ENCODE measurements at regions not wholly inside any gene's neighbourhood (a gene's known extent, or its start where the extent isn't known, plus 50 kb on each side); places are given as distances from the start of the nearest gene placed in this dataset.
"Not testable (repeated sequence)": the region's sequence is repeated elsewhere in the genome, so short reads cannot be mapped to it uniquely, and the experiment has no call there.

DNA sequence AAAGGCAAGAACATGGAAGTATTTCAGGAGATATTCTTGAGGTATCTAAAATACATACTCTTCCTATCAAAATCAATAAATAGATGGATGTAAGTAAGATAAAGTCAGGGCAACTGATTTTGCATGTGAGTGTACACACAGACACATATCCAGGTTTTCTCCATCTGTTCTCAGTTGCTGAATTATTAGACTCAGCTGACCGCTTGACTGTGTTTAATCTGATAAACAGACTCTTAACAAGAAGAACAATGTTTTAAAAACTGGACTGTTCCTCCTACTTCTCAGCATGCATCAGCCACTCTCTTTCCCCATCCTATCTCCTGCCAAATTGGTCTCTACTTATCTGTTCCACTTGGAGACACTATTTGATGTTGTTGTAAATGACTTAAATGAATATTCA lies 73.5 kb downstream of the GOLGA8G start:
- DNase-seq: no peak
- intact Hi-C loops (cut with micrococcal nuclease): no loop called here
- H3K27ac ChIP-seq (replicated peaks): no peak overlapping the region
- no peak overlapping the region for H3K4me3 ChIP-seq
- H3K4me1 ChIP-seq: no peaks in the 10 kb centered on the region
- no peaks in the 10 kb centered on the region for H3K36me3 ChIP-seq
- no peaks in the 10 kb centered on the region for H3K9me3 ChIP-seq (replicated peaks)
- TF ChIP-seq, protein P1, sequence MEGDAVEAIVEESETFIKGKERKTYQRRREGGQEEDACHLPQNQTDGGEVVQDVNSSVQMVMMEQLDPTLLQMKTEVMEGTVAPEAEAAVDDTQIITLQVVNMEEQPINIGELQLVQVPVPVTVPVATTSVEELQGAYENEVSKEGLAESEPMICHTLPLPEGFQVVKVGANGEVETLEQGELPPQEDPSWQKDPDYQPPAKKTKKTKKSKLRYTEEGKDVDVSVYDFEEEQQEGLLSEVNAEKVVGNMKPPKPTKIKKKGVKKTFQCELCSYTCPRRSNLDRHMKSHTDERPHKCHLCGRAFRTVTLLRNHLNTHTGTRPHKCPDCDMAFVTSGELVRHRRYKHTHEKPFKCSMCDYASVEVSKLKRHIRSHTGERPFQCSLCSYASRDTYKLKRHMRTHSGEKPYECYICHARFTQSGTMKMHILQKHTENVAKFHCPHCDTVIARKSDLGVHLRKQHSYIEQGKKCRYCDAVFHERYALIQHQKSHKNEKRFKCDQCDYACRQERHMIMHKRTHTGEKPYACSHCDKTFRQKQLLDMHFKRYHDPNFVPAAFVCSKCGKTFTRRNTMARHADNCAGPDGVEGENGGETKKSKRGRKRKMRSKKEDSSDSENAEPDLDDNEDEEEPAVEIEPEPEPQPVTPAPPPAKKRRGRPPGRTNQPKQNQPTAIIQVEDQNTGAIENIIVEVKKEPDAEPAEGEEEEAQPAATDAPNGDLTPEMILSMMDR (IDR thresholded peaks at IDR 0.05; ENCODE audit: borderline replicate concordance): no peak
- peaks cover 29% of the 10 kb centered on the region for H3K27me3 ChIP-seq (ENCODE audit: low read depth)

DNA sequence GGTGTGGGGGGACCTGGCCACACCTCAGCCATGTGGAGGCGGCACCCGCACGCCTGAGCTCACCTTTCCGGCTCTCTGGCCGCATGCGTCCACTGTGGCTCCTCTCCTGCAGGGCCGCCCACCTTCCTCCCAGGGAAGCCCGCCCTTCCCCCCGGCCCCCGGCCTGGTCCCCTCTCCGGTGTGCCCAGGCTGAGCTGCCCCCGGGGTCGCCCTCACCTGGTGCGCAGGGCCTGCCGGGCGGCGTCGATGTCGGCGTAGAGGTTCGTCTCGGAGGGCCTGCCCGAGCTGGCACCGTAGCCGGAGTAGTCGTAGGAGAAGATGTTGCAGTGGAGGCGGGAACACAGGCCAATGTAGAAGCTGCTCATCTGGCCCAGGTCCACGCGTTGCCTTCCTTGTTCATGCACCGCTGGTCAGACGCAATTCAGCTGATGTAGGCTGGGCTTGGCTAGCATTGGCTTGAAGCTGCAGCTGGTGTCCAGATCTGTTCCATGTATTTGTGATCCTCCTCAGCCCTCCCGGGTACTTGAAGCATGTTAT lies 75.3 kb downstream of the GOLGA8G start:
- H3K4me3 ChIP-seq; H3K4me1 ChIP-seq; intact Hi-C loops (cut with micrococcal nuclease); H3K27ac ChIP-seq (replicated peaks); H3K9me3 ChIP-seq (replicated peaks); H3K36me3 ChIP-seq; DNase-seq: not testable (repeated sequence)
- peaks cover 29% of the 10 kb centered on the region for H3K27me3 ChIP-seq (ENCODE audit: low read depth)

DNA sequence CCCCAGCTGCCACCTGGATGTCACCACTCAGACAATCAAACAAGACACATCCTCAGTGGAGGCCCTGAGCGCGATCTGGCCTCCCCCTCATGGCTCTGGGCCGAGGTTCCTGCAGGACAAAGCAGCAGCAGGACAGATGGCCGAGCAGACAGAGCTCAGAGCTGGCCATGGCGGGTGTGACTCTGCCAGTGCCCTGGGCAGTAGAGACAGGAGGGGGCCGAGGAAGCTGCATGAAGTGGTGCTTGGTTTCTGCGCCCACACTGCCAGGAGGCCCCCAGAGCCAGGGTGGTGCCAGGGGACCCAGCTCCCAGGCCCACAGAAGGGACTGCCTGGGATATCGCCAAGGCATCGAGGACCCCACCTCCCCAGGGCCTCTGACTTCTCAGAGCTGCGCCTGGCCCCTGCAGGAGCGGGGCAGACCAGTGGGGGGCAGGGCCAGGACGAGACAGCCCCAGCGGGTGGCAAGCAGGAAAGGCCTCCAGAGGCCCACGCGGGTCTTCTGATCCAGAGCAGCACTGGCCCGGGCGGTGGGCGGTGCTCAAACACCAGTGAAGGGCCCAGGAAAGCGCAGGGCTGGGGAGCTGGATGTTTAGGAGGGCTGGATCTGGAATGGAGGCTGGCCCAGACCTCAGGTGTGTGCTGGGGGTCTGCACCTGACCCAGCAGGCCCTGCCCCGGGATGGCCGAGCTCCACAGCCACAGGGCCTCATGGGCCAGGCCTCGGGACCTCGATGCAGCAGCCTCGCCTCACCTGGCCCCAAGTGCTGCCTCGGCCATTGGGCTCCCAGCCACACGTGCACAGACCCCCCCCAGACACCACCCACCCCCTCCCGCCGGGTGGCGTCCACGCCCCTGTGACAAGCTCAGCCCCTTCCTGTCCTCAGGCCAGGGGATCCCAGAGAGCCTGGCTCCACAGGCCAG lies 76.0 kb downstream of the GOLGA8G start:
- Histone ChIP-seq H3K9me3 (replicated peaks) (no peaks in the 10 kb centered on the region), H3K4me3 (no peak overlapping the region), H3K27ac (replicated peaks) (no peak overlapping the region), H3K36me3 (no peaks in the 10 kb centered on the region), H3K27me3 (ENCODE audit: low read depth) (peaks cover 29% of the 10 kb centered on the region), H3K4me1 (no peaks in the 10 kb centered on the region)
- no peak for DNase-seq
- TF ChIP-seq, protein P1 (IDR thresholded peaks at IDR 0.05; ENCODE audit: borderline replicate concordance): no peak
- intact Hi-C loops (cut with micrococcal nuclease): no loop called here

DNA sequence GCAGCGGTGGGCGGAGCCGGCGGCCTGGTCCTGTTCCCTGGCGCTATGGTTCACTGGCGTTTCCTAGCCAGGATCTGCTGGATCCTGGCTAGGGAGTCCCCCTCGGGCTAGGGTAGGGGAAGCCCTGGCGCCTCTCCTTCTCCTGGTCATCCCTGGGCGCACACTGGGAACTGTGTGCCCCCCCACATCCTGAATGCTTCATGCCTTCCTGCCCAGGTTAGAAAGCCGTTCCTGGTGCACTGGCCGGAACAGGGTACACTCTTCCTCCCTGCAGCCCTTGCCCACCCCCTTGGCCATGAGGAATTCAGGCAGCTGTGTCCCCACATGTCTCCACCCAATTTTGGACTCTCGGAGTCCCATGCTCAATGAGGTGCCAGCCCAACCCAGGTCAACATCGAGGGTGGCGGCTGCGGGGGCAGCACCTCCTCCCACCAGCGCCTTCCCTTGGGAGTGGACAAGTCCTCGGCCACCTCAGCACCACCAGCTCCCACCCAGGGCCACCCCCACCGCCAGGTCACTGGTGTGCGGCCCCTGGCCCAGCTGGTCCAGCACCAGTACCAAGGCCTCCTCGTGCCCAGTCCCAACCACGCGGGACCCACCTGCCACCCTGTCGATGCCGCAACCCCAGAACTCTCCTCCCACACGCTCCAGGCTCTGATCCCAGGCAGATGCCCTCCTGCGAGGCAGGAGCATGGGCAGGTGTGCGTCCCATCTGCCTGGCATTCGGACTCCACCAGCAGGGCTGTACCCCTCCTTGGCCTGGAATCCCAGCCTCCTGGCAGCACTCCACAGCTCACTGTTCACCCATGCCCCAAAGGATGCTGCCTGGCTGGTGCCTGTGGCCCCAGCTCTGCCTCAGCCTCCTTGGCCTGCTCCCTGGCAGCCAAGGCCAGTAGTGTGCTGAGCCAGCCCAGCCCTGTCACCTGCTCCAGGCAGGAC lies 77.0 kb downstream of the GOLGA8G start:
- H3K4me1 ChIP-seq; DNase-seq; H3K27ac ChIP-seq (replicated peaks); H3K4me3 ChIP-seq; H3K9me3 ChIP-seq (replicated peaks); H3K36me3 ChIP-seq; intact Hi-C loops (cut with micrococcal nuclease): not testable (repeated sequence)
- H3K27me3 ChIP-seq (ENCODE audit: low read depth): peaks cover 29% of the 10 kb centered on the region

DNA sequence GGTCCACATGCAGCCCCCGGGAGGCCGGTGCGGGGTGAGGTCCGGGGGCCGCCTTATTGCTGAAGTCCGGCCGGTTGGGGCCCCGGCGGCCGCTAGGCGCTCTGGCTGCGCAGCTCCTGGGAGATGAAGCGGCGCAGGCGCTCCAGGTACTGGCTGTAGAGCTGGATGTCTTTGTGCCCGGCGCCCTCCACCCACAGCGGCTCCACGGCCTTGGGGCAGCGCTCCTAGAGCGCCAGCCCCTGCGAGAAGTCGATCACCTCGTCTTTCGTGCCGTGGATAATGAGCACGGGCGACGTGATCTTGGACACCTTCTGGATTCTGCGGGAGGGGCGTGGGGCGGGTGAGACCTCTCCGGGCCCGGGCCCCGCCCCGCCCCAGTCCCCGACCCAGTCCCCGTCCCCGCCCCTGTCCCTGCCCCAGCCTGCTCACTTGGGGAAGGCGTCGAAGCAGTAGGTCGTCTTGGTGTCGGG lies 76.3 kb downstream of the GOLGA8F start:
- peaks cover 29% of the 10 kb centered on the region for H3K27me3 ChIP-seq (ENCODE audit: low read depth)
- TF ChIP-seq, protein P1 (IDR thresholded peaks at IDR 0.05; ENCODE audit: borderline replicate concordance): peak; percentile 22
- H3K4me1 ChIP-seq; DNase-seq; H3K27ac ChIP-seq (replicated peaks); H3K36me3 ChIP-seq; intact Hi-C loops (cut with micrococcal nuclease); H3K9me3 ChIP-seq (replicated peaks): not testable (repeated sequence)
- H3K4me3 ChIP-seq: peak overlapping the region; percentile 58
